ENCODE measurements at regions not wholly inside any gene's neighbourhood (a gene's known extent, or its start where the extent isn't known, plus 50 kb on each side); places are given as distances from the start of the nearest gene placed in this dataset.
"Not testable (repeated sequence)": the region's sequence is repeated elsewhere in the genome, so short reads cannot be mapped to it uniquely, and the experiment has no call there.

DNA sequence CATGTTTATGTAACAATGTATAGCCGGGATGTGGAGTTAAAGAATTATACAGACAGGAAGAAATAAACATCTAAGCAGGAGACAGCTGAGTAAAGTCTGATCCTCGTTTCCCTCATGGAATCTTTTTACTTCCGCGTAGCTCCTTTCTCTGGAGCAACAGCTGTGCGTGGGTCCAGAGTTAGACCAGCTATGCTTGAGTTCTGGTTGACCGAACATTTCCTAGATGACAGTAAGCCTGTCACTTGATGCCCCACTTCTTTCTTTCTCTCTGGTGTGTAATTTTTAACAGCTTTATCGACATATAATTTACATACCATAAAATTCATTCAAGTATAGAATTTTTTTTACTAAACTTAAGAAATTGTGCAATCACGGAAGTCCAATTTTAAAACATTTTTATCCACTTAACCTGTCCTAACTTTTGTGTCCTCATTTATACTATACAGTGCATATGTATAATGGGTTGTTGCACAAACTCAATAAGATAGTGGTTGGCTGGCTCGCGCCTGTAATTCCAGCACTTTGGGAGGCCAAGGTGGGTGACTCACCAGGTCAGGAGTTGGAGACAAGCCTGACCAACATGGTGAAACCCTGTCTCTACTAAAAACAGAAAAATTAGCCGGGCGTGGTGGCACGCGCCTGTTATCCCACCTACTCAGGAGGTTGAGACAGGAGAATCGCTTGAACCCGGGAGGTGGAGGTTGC is 58.5 kb upstream of the ABI1 start:
- H3K4me3 Mint-ChIP-seq; H3K9me3 Mint-ChIP-seq (ENCODE audit: low read depth); H3K27me3 Mint-ChIP-seq; H3K27ac Mint-ChIP-seq; CTCF ChIA-PET; H3K36me3 Mint-ChIP-seq; ATAC-seq; H3K4me1 Mint-ChIP-seq; DNase-seq: not testable (repeated sequence)

DNA sequence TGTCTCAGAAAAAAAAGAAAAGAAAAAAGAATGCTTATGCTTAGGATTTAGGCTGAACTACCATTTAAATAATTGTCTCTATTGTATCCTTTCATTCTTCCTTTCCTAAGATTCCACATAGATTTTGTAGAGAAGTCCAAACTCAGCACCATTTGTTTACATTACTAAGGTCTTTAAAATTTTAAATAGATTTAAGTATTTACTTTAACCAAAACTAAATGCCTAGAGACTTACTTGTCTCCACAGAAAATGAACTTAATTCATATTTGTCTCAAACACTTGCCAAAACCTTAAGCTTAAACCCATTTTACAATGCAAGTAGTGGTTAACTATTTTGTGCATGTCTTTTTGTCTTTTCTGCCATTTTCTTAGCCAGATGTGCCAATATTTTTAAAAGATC is 54.1 kb upstream of the ABI1 start:
- H3K4me3 Mint-ChIP-seq = no peak overlapping the region
- CTCF ChIA-PET = no interaction called here
- DNase-seq (no peak), ATAC-seq (no peak)
- H3K27me3 Mint-ChIP-seq = peaks cover 4% of the 10 kb centered on the region
- H3K36me3 Mint-ChIP-seq = no peaks in the 10 kb centered on the region
- H3K4me1 Mint-ChIP-seq = no peaks in the 10 kb centered on the region
- no peak overlapping the region for H3K27ac Mint-ChIP-seq
- no peaks in the 10 kb centered on the region for H3K9me3 Mint-ChIP-seq (ENCODE audit: low read depth)

DNA sequence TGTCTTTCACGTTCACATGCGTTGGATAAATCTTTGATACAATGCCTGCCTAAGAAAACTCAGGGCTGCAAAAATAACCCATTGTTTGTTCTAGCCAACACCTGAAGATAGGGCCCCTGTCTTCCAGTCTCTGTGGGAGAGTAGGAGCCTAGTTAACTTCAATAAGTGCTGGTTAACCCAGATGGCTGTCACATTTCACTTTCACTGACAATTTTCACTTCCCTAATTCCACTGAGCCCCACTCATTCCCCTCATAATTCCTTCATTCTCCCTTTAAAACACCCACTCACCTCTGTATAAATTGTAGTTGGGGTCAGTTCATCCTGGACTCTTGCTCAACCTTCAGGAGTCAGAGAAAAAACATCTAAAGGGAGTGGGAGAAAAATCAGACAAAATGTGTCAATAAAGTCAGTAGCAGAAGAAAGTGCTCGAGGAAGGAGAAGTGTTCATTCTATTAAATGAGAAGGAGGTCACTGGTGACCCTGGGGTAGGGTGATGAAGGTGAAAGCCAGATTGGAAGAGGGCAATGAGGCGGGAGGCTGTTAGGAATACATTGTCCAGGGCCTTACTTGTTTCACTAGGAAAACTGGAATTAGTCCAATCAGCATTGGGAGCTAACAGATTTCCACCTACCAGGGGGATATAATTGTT is 51.2 kb upstream of the ABI1 start:
- no peaks in the 10 kb centered on the region for H3K36me3 Mint-ChIP-seq
- H3K27ac Mint-ChIP-seq = no peak overlapping the region
- no peak for DNase-seq
- no peaks in the 10 kb centered on the region for H3K4me1 Mint-ChIP-seq
- H3K9me3 Mint-ChIP-seq (ENCODE audit: low read depth) = no peaks in the 10 kb centered on the region
- CTCF ChIA-PET = no interaction called here
- H3K4me3 Mint-ChIP-seq = no peak overlapping the region
- no peak for ATAC-seq
- peaks cover 11% of the 10 kb centered on the region for H3K27me3 Mint-ChIP-seq
